HepG2 (cell line): ENCODE measurements at regions not wholly inside any gene's neighbourhood (a gene's known extent, or its start where the extent isn't known, plus 50 kb on each side); places are given as distances from the start of the nearest gene placed in this dataset.

Source experiments
- ATF1 ChIP-seq: IDR thresholded peaks from 2 replicates; pipeline ENCODE4 v1.6.1; 2016; ENCODE audit warnings: mild to moderate bottlenecking, control low read depth
- DNMT1 ChIP-seq: sonication (generic); formaldehyde crosslinking; IDR thresholded peaks from 2 replicates; pipeline ENCODE4 v1.5.1; 2020; ENCODE audit warnings: mild to moderate bottlenecking, missing genetic modification reagents
- GATAD2A ChIP-seq: IDR thresholded peaks from 2 replicates; pipeline ENCODE4 v1.6.1; 2016
- HNRNPLL ChIP-seq: fragments of 200-400 bp; formaldehyde crosslinking; IDR thresholded peaks from 2 replicates; pipeline ENCODE4 v1.6.1; 2017; ENCODE audit warnings: mild to moderate bottlenecking, low read depth, low read length; ENCODE audit not compliant: poor library complexity, severe bottlenecking
- MAZ ChIP-seq, 2 experiments: sonication (generic) in 1 of 2; formaldehyde crosslinking in 1 of 2; IDR thresholded peaks; 2 replicates each; pipeline versions ENCODE4 v1.5.0 to v1.6.1; 2012 to 2020; ENCODE audit warnings: low read depth in 2 of 2, mild to moderate bottlenecking in 2 of 2, borderline replicate concordance in 1 of 2, improper control_type of control experiment in 1 of 2, low read length in 1 of 2, missing genetic modification reagents in 1 of 2, moderate library complexity in 1 of 2
- RFXAP ChIP-seq: sonication (generic); formaldehyde crosslinking; IDR thresholded peaks from 2 replicates; pipeline ENCODE4 v1.4.0; 2020; ENCODE audit warnings: missing genetic modification reagents, borderline replicate concordance
- SCMH1 ChIP-seq: sonication (generic); formaldehyde crosslinking; IDR thresholded peaks from 2 replicates; pipeline ENCODE4 v1.9.0; 2021; ENCODE audit warnings: missing genetic modification reagents, mild to moderate bottlenecking, borderline replicate concordance
- YEATS2 ChIP-seq: sonication (generic); formaldehyde crosslinking; IDR thresholded peaks from 2 replicates; pipeline ENCODE4 v1.4.0; 2020; ENCODE audit warnings: missing genetic modification reagents, borderline replicate concordance
- ZBED4 ChIP-seq: sonication (generic); formaldehyde crosslinking; IDR thresholded peaks from 2 replicates; pipeline ENCODE4 v1.4.0; 2020; ENCODE audit warnings: missing genetic modification reagents, borderline replicate concordance
- ZBTB34 ChIP-seq: sonication (generic); formaldehyde crosslinking; IDR thresholded peaks from 2 replicates; pipeline ENCODE4 v1.8.0; 2022; ENCODE audit warnings: mild to moderate bottlenecking, missing genetic modification reagents
- ZNF224 ChIP-seq: sonication (generic); formaldehyde crosslinking; IDR thresholded peaks from 2 replicates; pipeline ENCODE4 v1.5.0; 2020; ENCODE audit warnings: mild to moderate bottlenecking, missing genetic modification reagents
- ZNF629 ChIP-seq: sonication (generic); formaldehyde crosslinking; conservative IDR thresholded peaks from 2 replicates; pipeline ENCODE4 v1.5.0; 2020; ENCODE audit warnings: missing genetic modification reagents
- ZNF749 ChIP-seq: sonication (generic); formaldehyde crosslinking; IDR thresholded peaks from 2 replicates; pipeline ENCODE4 v1.8.0; 2022; ENCODE audit warnings: mild to moderate bottlenecking, missing genetic modification reagents, moderate library complexity, borderline replicate concordance
- TF ChIP-seq, protein P1 (sequence below): sonication (generic); formaldehyde crosslinking; IDR thresholded peaks from 2 replicates; pipeline ENCODE4 v1.5.0; 2020; ENCODE audit warnings: mild to moderate bottlenecking, missing genetic modification reagents
- TF ChIP-seq, protein P2 (sequence below): sonication (generic); formaldehyde crosslinking; conservative IDR thresholded peaks from 2 replicates; pipeline ENCODE4 v1.8.0; 2022; ENCODE audit warnings: mild to moderate bottlenecking, moderate library complexity, missing genetic modification reagents
- TF ChIP-seq, protein P3 (sequence below): sonication (generic); formaldehyde crosslinking; conservative IDR thresholded peaks from 2 replicates; pipeline ENCODE4 v1.4.0; 2020; ENCODE audit warnings: missing genetic modification reagents
- TF ChIP-seq, protein P4 (sequence below): IDR thresholded peaks from 2 replicates; pipeline ENCODE4 v1.6.1; 2016; ENCODE audit warnings: missing biosample characterization, missing genetic modification reagents, low read depth

GRCh38 chr5:92887254-92887653 lies 693.8 kb downstream of the NR2F1-AS1 start (continued):
- TF ChIP-seq ZBED4 (CRISPR knock-in tag) (peak; percentile 61; the same call in 1 of the 2 replicates), DNMT1 (CRISPR knock-in tag) (no peak), MAZ (IDR thresholded peaks at IDR 0.05; ENCODE audit: borderline replicate concordance, low read depth, low read length) (no peak), MAZ (CRISPR knock-in tag; IDR thresholded peaks at IDR 0.05; ENCODE audit: low read depth) (no peak), ZBTB34 (CRISPR knock-in tag) (no peak), GATAD2A (peak; percentile 98), ZNF224 (CRISPR knock-in tag) (no peak), ATF1 (CRISPR knock-in tag) (0 out of 2 replicates have a peak, but pooled peaks have one; percentile 55), ZNF749 (no peak), ZNF629 (no peak), RFXAP (CRISPR knock-in tag) (no peak), YEATS2 (CRISPR knock-in tag) (peak; percentile 22; the same call in 1 of the 2 replicates), HNRNPLL (no peak), SCMH1 (CRISPR knock-in tag) (no peak)
- TF ChIP-seq, protein P1, sequence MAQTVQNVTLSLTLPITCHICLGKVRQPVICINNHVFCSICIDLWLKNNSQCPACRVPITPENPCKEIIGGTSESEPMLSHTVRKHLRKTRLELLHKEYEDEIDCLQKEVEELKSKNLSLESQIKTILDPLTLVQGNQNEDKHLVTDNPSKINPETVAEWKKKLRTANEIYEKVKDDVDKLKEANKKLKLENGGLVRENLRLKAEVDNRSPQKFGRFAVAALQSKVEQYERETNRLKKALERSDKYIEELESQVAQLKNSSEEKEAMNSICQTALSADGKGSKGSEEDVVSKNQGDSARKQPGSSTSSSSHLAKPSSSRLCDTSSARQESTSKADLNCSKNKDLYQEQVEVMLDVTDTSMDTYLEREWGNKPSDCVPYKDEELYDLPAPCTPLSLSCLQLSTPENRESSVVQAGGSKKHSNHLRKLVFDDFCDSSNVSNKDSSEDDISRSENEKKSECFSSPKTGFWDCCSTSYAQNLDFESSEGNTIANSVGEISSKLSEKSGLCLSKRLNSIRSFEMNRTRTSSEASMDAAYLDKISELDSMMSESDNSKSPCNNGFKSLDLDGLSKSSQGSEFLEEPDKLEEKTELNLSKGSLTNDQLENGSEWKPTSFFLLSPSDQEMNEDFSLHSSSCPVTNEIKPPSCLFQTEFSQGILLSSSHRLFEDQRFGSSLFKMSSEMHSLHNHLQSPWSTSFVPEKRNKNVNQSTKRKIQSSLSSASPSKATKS (CRISPR knock-in tag), result no peak
- TF ChIP-seq, protein P2, sequence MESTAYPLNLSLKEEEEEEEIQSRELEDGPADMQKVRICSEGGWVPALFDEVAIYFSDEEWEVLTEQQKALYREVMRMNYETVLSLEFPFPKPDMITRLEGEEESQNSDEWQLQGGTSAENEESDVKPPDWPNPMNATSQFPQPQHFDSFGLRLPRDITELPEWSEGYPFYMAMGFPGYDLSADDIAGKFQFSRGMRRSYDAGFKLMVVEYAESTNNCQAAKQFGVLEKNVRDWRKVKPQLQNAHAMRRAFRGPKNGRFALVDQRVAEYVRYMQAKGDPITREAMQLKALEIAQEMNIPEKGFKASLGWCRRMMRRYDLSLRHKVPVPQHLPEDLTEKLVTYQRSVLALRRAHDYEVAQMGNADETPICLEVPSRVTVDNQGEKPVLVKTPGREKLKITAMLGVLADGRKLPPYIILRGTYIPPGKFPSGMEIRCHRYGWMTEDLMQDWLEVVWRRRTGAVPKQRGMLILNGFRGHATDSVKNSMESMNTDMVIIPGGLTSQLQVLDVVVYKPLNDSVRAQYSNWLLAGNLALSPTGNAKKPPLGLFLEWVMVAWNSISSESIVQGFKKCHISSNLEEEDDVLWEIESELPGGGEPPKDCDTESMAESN (CRISPR knock-in tag), result peak; percentile 61; the same call in 1 of the 2 replicates
- TF ChIP-seq, protein P3, sequence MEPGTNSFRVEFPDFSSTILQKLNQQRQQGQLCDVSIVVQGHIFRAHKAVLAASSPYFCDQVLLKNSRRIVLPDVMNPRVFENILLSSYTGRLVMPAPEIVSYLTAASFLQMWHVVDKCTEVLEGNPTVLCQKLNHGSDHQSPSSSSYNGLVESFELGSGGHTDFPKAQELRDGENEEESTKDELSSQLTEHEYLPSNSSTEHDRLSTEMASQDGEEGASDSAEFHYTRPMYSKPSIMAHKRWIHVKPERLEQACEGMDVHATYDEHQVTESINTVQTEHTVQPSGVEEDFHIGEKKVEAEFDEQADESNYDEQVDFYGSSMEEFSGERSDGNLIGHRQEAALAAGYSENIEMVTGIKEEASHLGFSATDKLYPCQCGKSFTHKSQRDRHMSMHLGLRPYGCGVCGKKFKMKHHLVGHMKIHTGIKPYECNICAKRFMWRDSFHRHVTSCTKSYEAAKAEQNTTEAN (CRISPR knock-in tag), result peak; percentile 88
- TF ChIP-seq, protein P4, sequence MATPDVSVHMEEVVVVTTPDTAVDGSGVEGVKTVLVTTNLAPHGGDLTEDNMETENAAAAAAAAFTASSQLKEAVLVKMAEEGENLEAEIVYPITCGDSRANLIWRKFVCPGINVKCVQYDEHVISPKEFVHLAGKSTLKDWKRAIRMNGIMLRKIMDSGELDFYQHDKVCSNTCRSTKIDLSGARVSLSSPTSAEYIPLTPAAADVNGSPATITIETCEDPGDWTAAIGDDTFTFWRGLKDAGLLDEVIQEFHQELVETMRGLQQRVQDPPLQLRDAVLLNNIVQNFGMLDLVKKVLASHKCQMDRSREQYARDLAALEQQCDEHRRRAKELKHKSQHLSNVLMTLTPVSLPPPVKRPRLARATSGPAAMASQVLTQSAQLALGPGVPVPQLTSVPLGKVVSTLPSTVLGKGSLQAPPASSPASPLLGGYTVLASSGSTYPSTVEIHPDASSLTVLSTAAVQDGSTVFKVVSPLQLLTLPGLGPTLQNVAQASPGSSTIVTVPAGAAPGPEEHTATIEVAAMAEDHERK (CRISPR knock-in tag), result no peak
